Peyer's patch (tissue), 4 donors: ENCODE measurements at regions not wholly inside any gene's neighbourhood (a gene's known extent, or its start where the extent isn't known, plus 50 kb on each side); places are given as distances from the start of the nearest gene placed in this dataset.

Experiments used
- CTCF ChIP-seq, 6 experiments: fragments of 450-650 bp in 4 of 6; fragments of 200-600 bp in 2 of 6; sonication (generic) in 1 of 6; IDR thresholded peaks; one replicate each; pipeline ENCODE4 v1.5.1; 2017 to 2019; ENCODE audit warnings: antibody characterized with exemption in 6 of 6, mild to moderate bottlenecking in 3 of 6, moderate library complexity in 1 of 6
- POLR2A ChIP-seq, 2 donors: fragments of 450-650 bp; IDR thresholded peaks; one replicate each; pipeline ENCODE4 v1.5.1; 2017; ENCODE audit warnings: antibody characterized with exemption in 2 of 2, mild to moderate bottlenecking in 2 of 2, moderate library complexity in 2 of 2

- TF ChIP-seq CTCF (IDR thresholded peaks at IDR 0.05) (no peak), POLR2A (IDR thresholded peaks at IDR 0.05) (no peak)
Measured at GRCh38 chr1:209443361-209443931, 140.1 kb upstream of the CAMK1G start.
